HG03066 (cell line): ENCODE measurements at regions not wholly inside any gene's neighbourhood (a gene's known extent, or its start where the extent isn't known, plus 50 kb on each side); places are given as distances from the start of the nearest gene placed in this dataset.

Experiments used
- ATAC-seq: cut with Tn5 transposase; IDR thresholded peaks from one replicate; pipeline ENCODE4 v1.9.1; 2021; ENCODE audit warnings: low read depth; ENCODE audit not compliant: unreplicated experiment

GRCh38 chr3:72298201-72299152, 513.5 kb upstream of the PROK2 start:
- ATAC-seq = no peak

DNA sequence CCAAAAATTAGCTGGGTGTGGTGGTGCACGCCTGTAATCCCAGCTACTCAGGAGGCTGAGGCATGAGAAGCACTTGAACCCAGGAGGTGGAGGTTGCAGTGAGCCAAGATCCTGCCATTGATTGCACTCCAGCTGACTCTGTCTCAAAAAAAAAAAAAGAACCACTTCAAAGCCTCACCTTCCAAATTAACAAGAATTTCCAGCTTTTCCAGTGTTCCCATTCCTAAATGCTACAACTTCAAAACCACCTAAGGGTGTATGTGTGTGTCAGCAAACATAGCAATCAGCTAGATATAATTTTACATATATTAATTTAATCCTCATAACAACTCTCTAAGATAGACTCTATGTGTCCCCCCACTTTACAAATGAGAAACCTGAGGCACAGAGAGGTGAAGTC, 512.5 kb upstream of the PROK2 start:
- no peak for ATAC-seq

DNA sequence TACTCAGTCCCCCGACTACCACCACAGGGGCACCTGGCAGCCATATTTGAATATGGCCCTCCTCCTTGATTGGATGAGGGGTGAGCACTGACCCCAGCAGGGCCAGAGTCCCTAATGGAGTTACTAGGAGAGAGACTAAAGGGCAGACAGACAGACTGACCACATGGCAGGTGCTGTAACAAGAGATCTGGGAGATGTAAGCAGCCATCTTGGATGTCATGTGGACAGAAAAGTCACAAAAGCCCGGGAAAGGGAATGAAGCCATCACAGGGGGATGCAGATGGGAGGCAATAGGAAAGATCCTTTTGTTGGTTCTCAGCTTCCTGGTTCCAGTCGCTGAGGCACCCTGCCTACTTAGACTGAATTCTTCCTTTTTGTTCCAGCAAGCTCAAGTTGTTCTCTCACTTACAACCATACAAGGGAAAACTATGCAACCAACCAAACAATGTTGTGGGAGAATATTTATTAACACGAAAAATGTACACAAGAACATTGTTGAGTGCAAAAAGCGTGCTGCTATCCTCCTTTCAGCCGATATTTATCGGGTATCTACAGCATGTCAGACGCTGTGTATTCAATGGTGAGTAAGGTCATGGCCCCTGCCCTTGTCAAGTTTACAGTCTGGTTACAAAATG, 511.6 kb upstream of the PROK2 start:
- ATAC-seq = no peak

GRCh38 chr3:72295962-72296450, 511.1 kb upstream of the PROK2 start:
- no peak for ATAC-seq

DNA sequence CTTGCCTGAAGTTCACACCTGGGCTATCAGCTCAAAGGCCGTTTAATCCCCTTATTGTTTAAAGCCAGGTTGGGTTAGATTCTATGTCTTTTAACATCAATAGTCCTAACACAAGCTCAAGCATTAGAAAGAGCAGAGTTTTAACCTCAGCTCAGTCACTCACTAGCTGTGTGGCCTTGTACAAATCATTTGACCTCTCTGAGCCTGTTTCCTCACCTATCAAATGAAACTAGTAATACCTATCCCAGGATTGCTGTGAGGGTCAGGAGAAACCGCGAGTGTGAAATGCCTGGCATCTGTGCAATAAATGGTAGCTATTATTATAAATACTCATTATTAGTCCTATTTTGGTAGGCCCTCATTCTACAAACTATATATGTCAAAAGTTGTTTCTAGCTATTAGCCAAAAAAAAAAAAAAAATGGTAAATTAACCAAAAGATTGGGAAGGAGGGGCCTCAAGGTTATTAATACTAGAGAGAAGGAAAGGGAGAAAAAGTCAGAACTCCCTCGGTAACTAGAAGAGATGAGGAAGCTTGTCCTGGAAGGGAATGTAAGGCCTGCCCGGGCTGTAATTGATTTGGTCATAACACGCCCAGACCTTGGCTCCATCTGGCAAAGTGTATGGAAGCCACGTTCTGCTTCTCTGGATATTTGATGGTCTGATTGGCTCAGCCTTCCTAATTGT, 510.5 kb upstream of the PROK2 start:
- ATAC-seq = no peak

DNA sequence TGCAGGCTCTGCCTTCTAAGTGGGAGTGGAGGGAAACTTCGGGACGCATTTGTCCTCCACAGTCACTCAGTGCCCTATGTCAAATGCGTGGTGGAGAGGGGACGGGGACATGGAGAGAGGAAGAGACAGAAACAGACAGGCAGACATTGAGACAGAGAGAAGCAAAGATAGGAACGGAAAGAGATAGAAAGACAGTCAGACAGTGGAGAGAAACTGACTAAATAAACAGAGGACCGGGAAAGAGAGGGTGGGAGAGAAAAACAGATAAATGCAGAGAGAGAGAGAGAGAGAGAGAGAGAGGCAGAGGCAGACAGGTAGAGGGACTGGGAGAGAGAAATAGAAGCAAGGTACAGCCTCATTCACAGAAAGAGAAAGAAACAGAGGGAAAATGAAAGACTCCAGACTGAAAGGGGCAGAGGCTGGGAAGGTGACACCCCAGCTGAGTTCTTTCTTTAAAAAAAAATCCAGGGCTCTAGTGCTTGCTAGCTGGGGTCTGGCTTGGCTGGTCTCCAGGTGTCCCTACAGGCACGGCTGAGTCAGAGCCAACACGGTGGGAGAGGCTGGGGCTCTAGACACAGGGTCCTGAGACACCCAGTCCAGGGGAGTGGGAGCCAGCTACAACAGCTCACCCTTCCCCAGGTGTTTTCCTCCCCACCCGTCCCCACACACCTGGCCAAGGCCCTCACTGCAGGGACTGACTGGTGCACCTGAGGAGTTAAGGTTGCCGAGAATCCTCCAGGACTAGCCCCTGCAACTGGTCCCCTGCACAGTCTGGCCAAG, 506.1 kb upstream of the PROK2 start:
- no peak for ATAC-seq

- ATAC-seq = no peak
Observed at GRCh38 chr3:72289692-72290071, 504.7 kb upstream of the PROK2 start.

DNA sequence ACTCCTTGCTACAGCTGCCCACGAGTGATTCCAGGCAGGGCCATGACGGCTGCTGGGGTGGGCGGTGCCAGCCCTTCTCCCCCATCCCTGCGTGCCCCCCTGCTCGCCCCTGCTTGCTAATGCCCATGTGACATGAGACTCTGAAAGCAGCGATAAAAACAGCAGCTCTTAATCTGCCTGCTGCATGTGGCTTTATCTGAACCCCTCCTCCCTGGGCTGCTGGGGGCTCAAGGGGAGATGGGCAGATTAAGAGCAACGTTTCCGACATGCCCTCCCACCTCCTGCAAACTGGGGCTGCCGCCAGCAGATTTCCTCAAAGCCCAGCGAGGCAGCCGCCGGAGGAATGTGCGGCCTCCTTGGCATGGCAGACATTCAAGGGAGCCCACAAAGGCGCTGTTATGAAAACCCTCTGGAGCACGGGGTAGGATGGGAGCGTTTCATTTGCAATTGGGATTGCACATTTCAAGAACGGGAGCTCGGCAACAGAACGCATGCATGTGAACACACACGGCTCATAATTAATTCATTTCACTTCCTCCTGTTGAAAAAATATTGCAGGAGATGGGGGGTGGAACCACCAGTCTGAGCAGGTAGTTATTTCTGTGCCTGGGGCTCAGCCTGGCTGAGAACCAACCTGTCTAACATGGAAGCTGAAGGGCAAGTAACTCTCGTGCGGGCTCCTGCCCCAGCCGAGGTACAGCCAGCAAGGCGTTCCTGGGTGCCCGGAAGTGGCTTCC, 504.2 kb upstream of the PROK2 start:
- peak; percentile 63 for ATAC-seq

GRCh38 chr3:72287956-72288355, 503.0 kb upstream of the PROK2 start:
- ATAC-seq = no peak

DNA sequence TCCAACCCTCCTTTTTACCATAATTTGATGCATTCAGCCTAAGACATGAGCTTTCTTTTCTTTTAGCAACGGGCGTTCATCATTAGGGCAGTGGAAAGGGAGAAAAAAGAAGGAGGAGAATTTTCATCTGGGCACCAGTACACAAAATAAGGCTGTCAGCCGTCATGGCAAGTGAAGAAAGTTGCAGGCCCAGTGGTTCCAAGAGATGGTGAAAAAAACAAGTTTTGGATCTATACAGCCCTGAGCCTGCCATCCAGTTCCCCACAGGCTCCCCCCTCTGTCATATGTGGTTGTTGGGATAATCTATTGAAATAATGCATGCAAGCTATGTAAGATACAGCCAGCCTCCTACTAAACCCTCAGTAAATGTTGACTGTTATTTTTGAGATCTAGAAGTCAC, 500.6 kb upstream of the PROK2 start:
- no peak for ATAC-seq

- ATAC-seq = no peak
Observed at GRCh38 chr3:72284471-72284870, 499.5 kb upstream of the PROK2 start.

GRCh38 chr3:72282918-72283317, 498.0 kb upstream of the PROK2 start:
- no peak for ATAC-seq

GRCh38 chr3:72281551-72281950, 496.6 kb upstream of the PROK2 start:
- ATAC-seq = no peak

- no peak for ATAC-seq
Observed at GRCh38 chr3:72280876-72281275, 495.9 kb upstream of the PROK2 start.

DNA sequence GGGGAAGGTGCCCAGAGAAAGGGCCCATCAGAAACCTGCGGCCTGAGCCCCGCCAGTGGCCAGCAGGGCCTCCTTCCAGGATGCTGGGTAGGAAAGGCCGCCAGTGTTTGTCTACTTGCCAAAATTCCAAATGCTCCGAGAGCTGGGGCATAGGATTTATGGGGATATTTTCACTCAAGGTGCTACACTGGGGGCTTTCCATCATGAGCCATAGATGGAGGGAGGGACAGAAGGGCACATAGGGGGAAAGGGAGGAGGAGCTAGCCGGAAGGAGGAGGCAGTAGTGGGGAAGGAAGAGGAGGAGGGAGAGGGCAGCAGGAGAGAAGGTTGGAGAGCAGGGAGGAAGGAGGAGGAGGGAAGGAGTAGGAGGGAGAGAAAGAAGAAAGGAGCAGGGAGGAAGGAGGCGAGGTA, 494.7 kb upstream of the PROK2 start:
- no peak for ATAC-seq

DNA sequence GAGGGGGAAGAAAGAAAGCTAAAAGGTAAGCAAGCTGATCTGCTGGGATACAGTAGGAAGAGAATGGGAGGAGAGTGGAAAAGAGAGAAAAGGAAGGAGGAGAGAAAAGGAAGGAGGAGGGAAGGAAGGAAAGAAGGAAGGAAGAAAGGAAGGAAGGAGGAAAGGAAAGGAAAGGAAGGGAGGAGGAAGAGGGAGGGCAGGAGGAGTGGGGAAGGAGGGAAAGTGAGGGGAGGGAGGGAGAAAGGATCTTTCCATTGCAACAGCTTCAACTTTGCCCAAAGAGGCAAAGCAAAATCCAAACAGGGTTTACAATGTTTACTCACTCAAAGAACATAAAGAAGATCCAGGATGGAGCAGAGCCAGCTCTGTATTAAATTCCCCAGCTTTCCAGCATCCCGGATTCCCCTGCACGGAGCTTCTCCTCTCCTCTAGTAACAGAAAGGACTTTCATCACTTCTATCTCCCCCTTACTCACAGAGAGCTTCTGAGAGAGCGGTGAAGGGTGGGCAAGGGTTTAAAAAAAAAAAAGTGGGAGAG, 494.2 kb upstream of the PROK2 start:
- ATAC-seq = no peak

DNA sequence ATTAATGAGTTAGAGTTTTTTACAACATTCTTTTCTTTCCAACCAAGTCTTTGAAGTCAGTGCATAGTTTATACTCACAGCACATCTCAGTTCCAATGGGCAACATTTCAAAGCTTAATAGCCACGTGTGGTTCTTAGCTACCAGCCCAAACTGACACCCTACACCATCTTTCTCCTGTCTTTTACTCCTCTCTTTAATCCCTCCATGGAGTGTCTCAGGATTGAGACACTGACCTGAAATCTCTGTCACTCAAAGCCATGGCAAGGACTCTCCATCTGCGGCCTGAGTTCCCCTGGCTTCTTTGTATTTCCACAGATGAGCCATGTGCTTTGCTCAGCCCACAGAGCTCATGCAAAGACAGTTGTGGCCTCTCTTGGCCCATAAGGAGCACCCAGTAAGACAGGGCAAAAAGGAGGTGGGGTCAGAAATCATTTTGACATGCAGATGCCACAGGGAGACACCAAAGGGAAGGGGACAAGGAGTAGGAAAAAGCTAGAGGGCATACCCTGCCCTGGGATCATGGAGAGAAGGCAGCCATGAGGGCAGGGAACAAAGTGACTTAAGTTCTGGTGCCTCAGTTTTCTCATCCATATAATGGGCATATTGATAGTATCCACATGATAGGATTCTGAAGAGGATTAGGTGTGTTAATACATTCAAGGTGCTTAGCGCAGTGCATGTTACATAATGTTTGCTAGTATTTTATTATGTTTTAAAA, 493.6 kb upstream of the PROK2 start:
- ATAC-seq = no peak

DNA sequence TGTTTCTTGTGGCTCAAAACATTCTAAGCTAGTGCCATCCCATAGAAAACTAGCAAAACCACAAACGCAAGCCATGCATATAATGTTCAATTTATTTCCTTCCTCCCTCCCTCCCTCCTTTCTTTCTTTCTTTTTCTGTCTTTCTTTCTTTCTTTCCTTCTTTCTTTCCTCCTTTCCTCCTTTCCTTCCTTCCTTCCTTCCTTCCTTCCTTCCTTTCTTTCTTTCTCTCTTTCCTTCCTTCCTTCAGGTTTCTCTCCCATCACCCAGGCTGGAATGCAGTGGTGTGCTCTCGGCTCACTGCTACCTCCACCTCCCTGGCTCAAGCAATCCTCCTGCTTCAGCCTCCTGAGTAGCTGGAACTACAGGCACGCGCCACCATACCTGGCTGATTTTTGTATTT, 492.8 kb upstream of the PROK2 start:
- no peak for ATAC-seq

GRCh38 chr3:72276806-72277205, 491.9 kb upstream of the PROK2 start:
- ATAC-seq = no peak
